A673 (cell line): ENCODE measurements at regions not wholly inside any gene's neighbourhood (a gene's known extent, or its start where the extent isn't known, plus 50 kb on each side); places are given as distances from the start of the nearest gene placed in this dataset.

ENCODE experiments used
- EZH2 ChIP-seq: fragments of 200-600 bp; sonication (generic); IDR thresholded peaks from 2 replicates; pipeline ENCODE4 v1.6.1; 2017; ENCODE audit warnings: borderline replicate concordance, low read depth, mild to moderate bottlenecking, mixed read lengths, antibody characterized with exemption, low read length; ENCODE audit not compliant: poor library complexity, severe bottlenecking
- TF ChIP-seq, protein P1 (sequence below): fragments of 300-800, 200-600 bp; sonication (generic); conservative IDR thresholded peaks from 2 replicates; pipeline ENCODE4 v1.5.1; 2017; ENCODE audit warnings: low read depth, mild to moderate bottlenecking, antibody characterized with exemption, low read length, moderate library complexity, mixed read lengths

- TF ChIP-seq, protein P1, sequence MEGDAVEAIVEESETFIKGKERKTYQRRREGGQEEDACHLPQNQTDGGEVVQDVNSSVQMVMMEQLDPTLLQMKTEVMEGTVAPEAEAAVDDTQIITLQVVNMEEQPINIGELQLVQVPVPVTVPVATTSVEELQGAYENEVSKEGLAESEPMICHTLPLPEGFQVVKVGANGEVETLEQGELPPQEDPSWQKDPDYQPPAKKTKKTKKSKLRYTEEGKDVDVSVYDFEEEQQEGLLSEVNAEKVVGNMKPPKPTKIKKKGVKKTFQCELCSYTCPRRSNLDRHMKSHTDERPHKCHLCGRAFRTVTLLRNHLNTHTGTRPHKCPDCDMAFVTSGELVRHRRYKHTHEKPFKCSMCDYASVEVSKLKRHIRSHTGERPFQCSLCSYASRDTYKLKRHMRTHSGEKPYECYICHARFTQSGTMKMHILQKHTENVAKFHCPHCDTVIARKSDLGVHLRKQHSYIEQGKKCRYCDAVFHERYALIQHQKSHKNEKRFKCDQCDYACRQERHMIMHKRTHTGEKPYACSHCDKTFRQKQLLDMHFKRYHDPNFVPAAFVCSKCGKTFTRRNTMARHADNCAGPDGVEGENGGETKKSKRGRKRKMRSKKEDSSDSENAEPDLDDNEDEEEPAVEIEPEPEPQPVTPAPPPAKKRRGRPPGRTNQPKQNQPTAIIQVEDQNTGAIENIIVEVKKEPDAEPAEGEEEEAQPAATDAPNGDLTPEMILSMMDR: no peak
- TF ChIP-seq EZH2: no peak
Measured at GRCh38 chr13:73201626-73202025, 142.8 kb downstream of the KLF5 start.
